CD14-positive monocyte (primary cell): ENCODE measurements at regions not wholly inside any gene's neighbourhood (a gene's known extent, or its start where the extent isn't known, plus 50 kb on each side); places are given as distances from the start of the nearest gene placed in this dataset.
A peak's percentile ranks its signal among the peaks of the same experiment; 100 is the strongest.

Source experiments
- DNase-seq, 3 donors: peaks; one replicate each; pipeline ENCODE4 v3.0.0-alpha.2; 2011 to 2022
- H2AFZ ChIP-seq: 2 replicates; pipeline ENCODE4 v1.6.0; 2012; ENCODE audit warnings: mild to moderate bottlenecking, low read depth, low read length, inconsistent platforms; ENCODE audit not compliant: insufficient read depth, poor library complexity, severe bottlenecking
- H3K27ac ChIP-seq, 2 donors: 1 replicate in 1 of 2; 2 replicates in 1 of 2; pipeline ENCODE4 v1.5.1; 2012 to 2013; ENCODE audit warnings: low read length in 2 of 2, control low read depth in 1 of 2, inconsistent platforms in 1 of 2, low read depth in 1 of 2, mild to moderate bottlenecking in 1 of 2
- H3K27me3 ChIP-seq, 2 donors: one replicate each; pipeline versions ENCODE4 v1.6.0 to v1.6.1; 2011 to 2013; ENCODE audit warnings: low read length in 2 of 2; ENCODE audit not compliant: control insufficient read depth in 2 of 2, insufficient read depth in 2 of 2
- H3K36me3 ChIP-seq, 2 donors: replicated peaks in 1 of 2; 1 replicate in 1 of 2; 2 replicates in 1 of 2; pipeline versions ENCODE4 v1.5.1 to v1.6.1; 2012 to 2013; ENCODE audit warnings: low read length in 2 of 2, control low read depth in 1 of 2, inconsistent platforms in 1 of 2, mild to moderate bottlenecking in 1 of 2; ENCODE audit not compliant: insufficient read depth in 2 of 2, control insufficient read depth in 1 of 2
- H3K4me1 ChIP-seq, 2 donors: 1 replicate in 1 of 2; 2 replicates in 1 of 2; pipeline versions ENCODE4 v1.5.1 to v1.6.1; 2012 to 2013; ENCODE audit warnings: low read length in 2 of 2, control low read depth in 1 of 2, inconsistent platforms in 1 of 2, mild to moderate bottlenecking in 1 of 2, moderate library complexity in 1 of 2; ENCODE audit not compliant: insufficient read depth in 2 of 2, control insufficient read depth in 1 of 2
- H3K4me2 ChIP-seq: replicated peaks from 2 replicates; pipeline ENCODE3; 2012; ENCODE audit warnings: low read length, moderate library complexity, mild to moderate bottlenecking; ENCODE audit not compliant: poor library complexity, severe bottlenecking; ENCODE audit errors: extremely low read depth
- H3K4me3 ChIP-seq, 3 experiments: fragments of 200-600 bp in 1 of 3; sonication (generic) in 1 of 3; replicated peaks in 1 of 3; 1 replicate in 2 of 3; 2 replicates in 1 of 3; pipeline ENCODE4 v1.5.1; 2011 to 2013; ENCODE audit warnings: low read length in 3 of 3, mild to moderate bottlenecking in 3 of 3, control low read depth in 2 of 3, low read depth in 2 of 3, inconsistent platforms in 1 of 3, moderate library complexity in 1 of 3
- H3K79me2 ChIP-seq: 2 replicates; pipeline ENCODE4 v1.6.0; 2012; ENCODE audit warnings: mild to moderate bottlenecking, control low read depth, inconsistent platforms, low read length, moderate library complexity; ENCODE audit not compliant: insufficient read depth
- H3K9ac ChIP-seq: 2 replicates; pipeline ENCODE4 v1.6.0; 2017; ENCODE audit warnings: low read length, mild to moderate bottlenecking; ENCODE audit not compliant: insufficient read depth, poor library complexity, severe bottlenecking
- H3K9me3 ChIP-seq, 2 donors: replicated peaks in 1 of 2; 1 replicate in 1 of 2; 2 replicates in 1 of 2; pipeline versions ENCODE4 v1.5.1 to v1.6.1; 2012 to 2013; ENCODE audit warnings: low read length in 2 of 2, control low read depth in 1 of 2; ENCODE audit not compliant: control insufficient read depth in 1 of 2, insufficient read depth in 1 of 2
- H4K20me1 ChIP-seq: 2 replicates; pipeline ENCODE4 v1.6.0; 2012; ENCODE audit warnings: mild to moderate bottlenecking, low read length, control low read depth, moderate library complexity; ENCODE audit not compliant: insufficient read depth
- H3K27ac Mint-ChIP-seq, 7 donors: one replicate each; pipeline ENCODE4 v1.8.0; 2020; ENCODE audit warnings: mild to moderate bottlenecking in 7 of 7, mixed read lengths in 7 of 7, moderate library complexity in 6 of 7, inconsistent platforms in 2 of 7
- H3K27me3 Mint-ChIP-seq, 3 donors: one replicate each; pipeline ENCODE4 v1.8.0; 2021 to 2022; ENCODE audit warnings: low read depth in 3 of 3, mild to moderate bottlenecking in 3 of 3, mixed read lengths in 3 of 3, moderate library complexity in 3 of 3, inconsistent platforms in 1 of 3
- H3K36me3 Mint-ChIP-seq, 2 donors: one replicate each; pipeline ENCODE4 v1.8.0; 2020; ENCODE audit warnings: mixed read lengths in 2 of 2, inconsistent platforms in 1 of 2, mild to moderate bottlenecking in 1 of 2
- H3K4me1 Mint-ChIP-seq: one replicate; pipeline ENCODE4 v1.8.0; 2020; ENCODE audit warnings: mild to moderate bottlenecking, mixed read lengths
- H3K4me3 Mint-ChIP-seq, 2 donors: one replicate each; pipeline ENCODE4 v1.8.0; 2020; ENCODE audit warnings: mild to moderate bottlenecking in 2 of 2, mixed read lengths in 2 of 2, moderate library complexity in 1 of 2
- H3K9me3 Mint-ChIP-seq, 7 donors: one replicate each; pipeline ENCODE4 v1.8.0; 2020 to 2022; ENCODE audit warnings: mixed read lengths in 7 of 7, mild to moderate bottlenecking in 6 of 7, moderate library complexity in 6 of 7, inconsistent platforms in 2 of 7
- CTCF ChIP-seq: fragments of 200-600 bp; IDR thresholded peaks from one replicate; pipeline ENCODE4 v1.8.0; 2022; ENCODE audit warnings: antibody characterized with exemption, mild to moderate bottlenecking
- WGBS: methylation state at CpG from one replicate; pipeline ENCODE4 v1.1.5; 2013; ENCODE audit warnings: missing lambda C conversion rate; ENCODE audit not compliant: insufficient coverage; 5-methylcytosine and 5-hydroxymethylcytosine counted together
- intact Hi-C, 2 donors: fragments of 100-400 bp; cut with micrococcal nuclease; formaldehyde crosslinking; loops; one replicate each; pipeline versions ENCODE4 v1.15.0 to v1.15.1; 2023

DNA sequence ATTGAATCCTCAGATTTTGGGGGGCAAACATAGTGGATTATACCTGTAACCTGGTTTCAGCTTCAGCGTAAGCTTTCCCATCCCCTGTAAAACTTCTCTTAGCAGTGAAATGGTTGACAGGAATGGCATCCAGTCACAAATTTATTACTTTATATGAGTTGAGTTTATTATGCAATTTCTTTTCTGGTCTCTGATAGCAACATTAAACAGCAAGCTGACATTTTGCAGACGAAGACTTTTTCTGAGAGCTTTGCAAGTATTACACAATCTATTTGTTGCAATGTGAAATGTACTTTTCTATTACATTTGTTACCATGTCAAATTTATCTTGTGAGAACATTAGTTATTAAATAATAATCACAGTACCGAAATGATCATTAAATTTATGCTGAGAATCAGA lies 60.6 kb downstream of the GSPT2 start:
- Histone ChIP-seq H3K9ac (no peak overlapping the region), H3K27ac (no peak overlapping the region), H3K4me1 (peaks cover 0 to 5% of the 10 kb centered on the region in 2 donors), H3K4me3 (peak overlapping the region in 1 of 3 experiments; percentile 79), H4K20me1 (no peaks in the 10 kb centered on the region), H2AFZ (peak overlapping the region; percentile 83), H3K36me3 (no peaks in the 10 kb centered on the region), H3K27me3 (peaks cover 0 to 2% of the 10 kb centered on the region in 2 donors), H3K79me2 (no peaks in the 10 kb centered on the region), H3K4me2 (peak overlapping the region; percentile 73), H3K9me3 (no peaks in the 10 kb centered on the region)
- no CpG with 5 or more reads among the region's 3 CpGs for WGBS
- H3K4me1 Mint-ChIP-seq, result peaks cover 12% of the 10 kb centered on the region
- peaks cover 0 to 6% (median 2%) of the 10 kb centered on the region in 3 donors for H3K27me3 Mint-ChIP-seq
- DNase-seq, result no peak
- TF ChIP-seq CTCF, result no peak
- H3K4me3 Mint-ChIP-seq, result peak overlapping the region in 1 of 2 donors; percentile 53
- intact Hi-C loops, result no loop called here
- no peak overlapping the region for H3K27ac Mint-ChIP-seq
- H3K9me3 Mint-ChIP-seq, result peaks cover 0 to 4% (median 3%) of the 10 kb centered on the region in 7 donors
- peaks cover 3 to 6% of the 10 kb centered on the region in 2 donors for H3K36me3 Mint-ChIP-seq

DNA sequence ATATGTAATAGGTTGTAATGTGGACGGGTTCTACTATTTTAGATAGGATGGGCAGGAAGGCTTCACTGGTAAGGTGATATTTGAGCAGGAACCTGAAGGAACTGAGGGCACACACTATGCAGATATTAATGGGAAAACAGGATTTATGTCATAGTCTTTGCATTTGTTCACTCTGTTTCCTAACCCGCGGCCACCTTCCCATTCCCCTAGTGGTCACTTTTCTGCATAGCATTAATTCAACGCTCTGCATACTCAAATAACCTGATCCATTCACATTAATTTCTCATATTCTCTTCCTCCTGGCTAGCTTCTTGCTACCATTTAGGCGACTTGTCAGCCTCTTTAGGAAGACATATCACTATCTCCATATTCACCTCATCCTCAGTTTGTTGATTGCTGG lies 61.5 kb downstream of the GSPT2 start:
- no peak for DNase-seq
- Histone ChIP-seq H3K4me3 (no peak overlapping the region), H3K9ac (no peak overlapping the region), H3K4me1 (peaks cover 0 to 5% of the 10 kb centered on the region in 2 donors), H4K20me1 (no peaks in the 10 kb centered on the region), H3K36me3 (no peaks in the 10 kb centered on the region), H3K27me3 (peaks cover 0 to 2% of the 10 kb centered on the region in 2 donors), H3K79me2 (no peaks in the 10 kb centered on the region), H3K4me2 (no peak overlapping the region), H3K9me3 (no peaks in the 10 kb centered on the region), H2AFZ (no peak overlapping the region), H3K27ac (no peak overlapping the region)
- Mint-ChIP-seq H3K9me3 (peaks cover 0 to 4% (median 3%) of the 10 kb centered on the region in 7 donors), H3K4me3 (no peak overlapping the region), H3K27ac (no peak overlapping the region), H3K36me3 (peaks cover 3 to 6% of the 10 kb centered on the region in 2 donors), H3K27me3 (peaks cover 0 to 6% (median 1%) of the 10 kb centered on the region in 3 donors), H3K4me1 (peaks cover 12% of the 10 kb centered on the region)
- intact Hi-C loops, result no loop called here
- 100% methylated on average over 2 of the region's 5 CpGs for WGBS
- TF ChIP-seq CTCF, result no peak
